GM12878 (cell line): ENCODE measurements at regions not wholly inside any gene's neighbourhood (a gene's known extent, or its start where the extent isn't known, plus 50 kb on each side); places are given as distances from the start of the nearest gene placed in this dataset.

ENCODE experiments used
- ATAC-seq: fragments of 200-7000 bp; cut with Tn5 transposase; 3 replicates; pipeline ENCODE4 v1.9.1; 2020; ENCODE audit warnings: mild to moderate bottlenecking, moderate library complexity
- BruUV-seq: library from RNA; stranded (reverse); fragments of 400-500 nt; replicated peaks from 2 replicates; lab custom pipeline; 2021; lab: Mats Ljungman, UMichigan
- CTCF ChIA-PET: fragments of 300-600 bp; sonication (Branson Sonifier 250); formaldehyde crosslinking; extraction: SDS; loops from one replicate; lab custom pipeline; 2021; ENCODE audit warnings: inconsistent platforms; lab: Yijun Ruan, JAX
- POLR2A ChIA-PET: fragments of 350-600 bp; formaldehyde crosslinking; extraction: SDS; loops from one replicate; lab custom pipeline; 2021; ENCODE audit warnings: inconsistent platforms; lab: Charles Lee
- RAD21 ChIA-PET: fragments of 300-600 bp; sonication (Branson Sonifier 250); formaldehyde crosslinking; loops from one replicate; lab custom pipeline; 2023; ENCODE audit warnings: antibody characterized with exemption; ENCODE audit not compliant: unreplicated experiment; lab: Charles Lee
- SMC1A ChIA-PET: fragments of 300-600 bp; sonication (Branson Sonifier 250); formaldehyde crosslinking; loops from one replicate; lab custom pipeline; 2023; ENCODE audit not compliant: unreplicated experiment, uncharacterized antibody; lab: Charles Lee
- DNase-seq: peaks from one replicate; pipeline ENCODE4 v3.0.0-alpha.2; 2011; ENCODE audit warnings: low read depth, low spot score
- FAIRE-seq: peaks from 3 replicates; lab custom pipeline; 2011; peaks lifted over from hg19 to GRCh38; lab: Jason Lieb, UNC
- H2AFZ ChIP-seq: 2 replicates; pipeline ENCODE4 v1.6.0; 2011; ENCODE audit warnings: low read depth, low read length, control low read depth; ENCODE audit not compliant: control insufficient read depth
- H3K27ac ChIP-seq: 2 replicates; pipeline ENCODE4 v1.5.1; 2011; ENCODE audit warnings: control low read depth; ENCODE audit not compliant: control insufficient read depth, insufficient read depth
- H3K27me3 ChIP-seq, 2 experiments: replicated peaks in 1 of 2; 2 replicates each; pipeline versions ENCODE4 v1.6.0 to v1.6.1; 2011; ENCODE audit warnings: low read length in 1 of 2; ENCODE audit not compliant: control insufficient read depth in 2 of 2, insufficient read depth in 2 of 2
- H3K36me3 ChIP-seq, 2 experiments: 2 replicates each; pipeline ENCODE4 v1.5.1; 2011; ENCODE audit warnings: low read length in 1 of 2; ENCODE audit not compliant: control insufficient read depth in 2 of 2, insufficient read depth in 2 of 2
- H3K4me1 ChIP-seq: 2 replicates; pipeline ENCODE4 v1.6.1; 2011; ENCODE audit warnings: mild to moderate bottlenecking, low read length, moderate library complexity, mixed read lengths; ENCODE audit not compliant: control insufficient read depth, insufficient read depth
- H3K4me2 ChIP-seq: 2 replicates; pipeline ENCODE4 v1.6.0; 2011; ENCODE audit warnings: control low read depth; ENCODE audit not compliant: control insufficient read depth, insufficient read depth
- H3K4me3 ChIP-seq: fragments of 200-600 bp; sonication (generic); 2 replicates; pipeline ENCODE4 v1.5.1; 2016
- H3K79me2 ChIP-seq: 2 replicates; pipeline ENCODE4 v1.6.0; 2011; ENCODE audit warnings: low read length; ENCODE audit not compliant: control insufficient read depth, insufficient read depth
- H3K9ac ChIP-seq: 2 replicates; pipeline ENCODE4 v1.8.0; 2011; ENCODE audit warnings: low read length, control low read depth, mixed read lengths; ENCODE audit not compliant: control insufficient read depth, insufficient read depth
- H3K9me3 ChIP-seq: replicated peaks from 3 replicates; pipeline ENCODE4 v1.5.1; 2011; ENCODE audit warnings: mild to moderate bottlenecking, low read length; ENCODE audit not compliant: control insufficient read depth, insufficient read depth
- H4K20me1 ChIP-seq: 2 replicates; pipeline ENCODE4 v1.6.0; 2011; ENCODE audit not compliant: control insufficient read depth, insufficient read depth
- ASH2L ChIP-seq: fragments of 300-600, 200-600 bp; sonication (generic); IDR thresholded peaks from 2 replicates; pipeline ENCODE4 v1.6.1; 2017; ENCODE audit warnings: low read depth, mild to moderate bottlenecking, borderline replicate concordance
- CHD4 ChIP-seq: fragments of 200-600 bp; sonication (generic); IDR thresholded peaks from 2 replicates; pipeline ENCODE4 v1.6.1; 2016; ENCODE audit warnings: mild to moderate bottlenecking
- ESRRA ChIP-seq: IDR thresholded peaks from 2 replicates; pipeline ENCODE4 v1.6.1; 2012; ENCODE audit warnings: mild to moderate bottlenecking, low read length, improper control_type of control experiment
- ETV6 ChIP-seq, 2 experiments: fragments of 450-650 bp in 1 of 2; IDR thresholded peaks in 1 of 2; conservative IDR thresholded peaks in 1 of 2; 2 replicates each; pipeline ENCODE4 v1.6.1; 2014; ENCODE audit warnings: antibody characterized with exemption in 1 of 2, borderline replicate concordance in 1 of 2, low read depth in 1 of 2, mild to moderate bottlenecking in 1 of 2, moderate library complexity in 1 of 2
- FOXM1 ChIP-seq: IDR thresholded peaks from 2 replicates; pipeline ENCODE4 v1.6.1; 2012; ENCODE audit warnings: low read depth, mild to moderate bottlenecking, inconsistent platforms, low read length, moderate library complexity
- GATAD2B ChIP-seq: fragments of 450-650 bp; conservative IDR thresholded peaks from 2 replicates; pipeline ENCODE4 v1.6.1; 2017; ENCODE audit warnings: low read depth, mild to moderate bottlenecking, moderate library complexity
- JUNB ChIP-seq: IDR thresholded peaks from 2 replicates; pipeline ENCODE4 v1.6.1; 2016; ENCODE audit warnings: antibody characterized with exemption, mild to moderate bottlenecking
- MTA2 ChIP-seq: fragments of 450-650 bp; IDR thresholded peaks from 2 replicates; pipeline ENCODE4 v1.6.1; 2016; ENCODE audit warnings: low read depth, mild to moderate bottlenecking, moderate library complexity
- NFYA ChIP-seq: IDR thresholded peaks from 2 replicates; pipeline ENCODE4 v1.6.1; 2011; ENCODE audit warnings: low read depth, mild to moderate bottlenecking, low read length, improper control_type of control experiment, borderline replicate concordance
- NFYB ChIP-seq: IDR thresholded peaks from 2 replicates; pipeline ENCODE4 v1.6.1; 2011; ENCODE audit warnings: low read depth, mild to moderate bottlenecking, low read length, improper control_type of control experiment, moderate library complexity; ENCODE audit not compliant: insufficient read depth
- RAD21 ChIP-seq: IDR thresholded peaks from 2 replicates; pipeline ENCODE4 v1.6.1; 2011; ENCODE audit warnings: mild to moderate bottlenecking, low read depth, low read length, moderate library complexity; ENCODE audit not compliant: insufficient read depth
- RAD51 ChIP-seq: fragments of 450-650 bp; IDR thresholded peaks from 2 replicates; pipeline ENCODE4 v1.6.1; 2016; ENCODE audit warnings: moderate library complexity, mild to moderate bottlenecking, inconsistent platforms
- SREBF2 ChIP-seq: IDR thresholded peaks from 2 replicates; pipeline ENCODE4 v1.6.1; 2012; ENCODE audit warnings: mild to moderate bottlenecking, low read length
- TCF3 ChIP-seq: IDR thresholded peaks from 2 replicates; pipeline ENCODE4 v1.6.1; 2012; ENCODE audit warnings: low read depth, mild to moderate bottlenecking, low read length, borderline replicate concordance; ENCODE audit not compliant: insufficient read depth
- WRNIP1 ChIP-seq: IDR thresholded peaks from 2 replicates; pipeline ENCODE4 v1.6.1; 2011; ENCODE audit warnings: low read depth, low read length, improper control_type of control experiment, borderline replicate concordance
- WGBS: methylation state at CpG from one replicate; pipeline ENCODE4 v1.1.6; 2016; ENCODE audit warnings: low lambda C conversion rate; ENCODE audit not compliant: insufficient replicate concordance, insufficient coverage; ENCODE audit errors: missing lambda C conversion rate; 5-methylcytosine and 5-hydroxymethylcytosine counted together
- in situ Hi-C: fragments of 300-500 bp; cut with MboI; formaldehyde crosslinking; loops from 9 replicates; pipeline ENCODE4 v1.14.3; 2018; ENCODE audit warnings: mixed read lengths
- intact Hi-C: fragments of 100-400 bp; cut with micrococcal nuclease; formaldehyde crosslinking; loops from one replicate; pipeline ENCODE4 v1.14.2; 2022; ENCODE audit not compliant: unreplicated experiment
- TF ChIP-seq, protein P1 (sequence below): IDR thresholded peaks from 2 replicates; pipeline ENCODE4 v1.6.1; 2012; ENCODE audit warnings: improper control_type of control experiment, low read depth, low read length; ENCODE audit not compliant: insufficient replicate concordance
- TF ChIP-seq, protein P2 (sequence below): fragments of 450-650 bp; IDR thresholded peaks from 2 replicates; pipeline ENCODE4 v1.6.1; 2017; ENCODE audit warnings: mild to moderate bottlenecking, low read depth, inconsistent platforms; ENCODE audit not compliant: poor library complexity, severe bottlenecking

DNA sequence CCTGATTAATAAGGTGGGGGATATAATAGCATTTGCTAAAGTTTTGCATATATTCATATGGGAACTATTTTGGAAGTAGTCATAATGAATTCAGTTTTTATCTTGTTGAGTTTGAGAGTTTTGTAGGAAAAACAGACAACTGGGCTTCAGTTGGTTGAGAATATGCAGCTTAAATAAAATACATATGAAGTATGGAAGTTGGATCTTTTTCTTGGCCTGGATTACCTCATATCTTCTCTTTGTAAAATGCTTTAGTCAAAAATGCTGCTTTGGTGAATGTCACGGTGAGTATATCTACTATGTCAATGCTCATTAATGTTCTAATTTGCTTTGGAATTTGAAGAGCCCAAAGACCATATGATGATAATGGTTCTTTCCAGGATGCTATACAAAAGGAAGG lies 552.2 kb upstream of the LMO3 start (continued):
- TF ChIP-seq RAD21 (no peak), JUNB (no peak), ETV6 (conservative IDR thresholded peaks at IDR 0.05 in 1 of 2, IDR thresholded peaks at IDR 0.05 in 1 of 2; ENCODE audit: borderline replicate concordance in 1 of 2, low read depth in 1 of 2) (no peak), MTA2 (no peak)

DNA sequence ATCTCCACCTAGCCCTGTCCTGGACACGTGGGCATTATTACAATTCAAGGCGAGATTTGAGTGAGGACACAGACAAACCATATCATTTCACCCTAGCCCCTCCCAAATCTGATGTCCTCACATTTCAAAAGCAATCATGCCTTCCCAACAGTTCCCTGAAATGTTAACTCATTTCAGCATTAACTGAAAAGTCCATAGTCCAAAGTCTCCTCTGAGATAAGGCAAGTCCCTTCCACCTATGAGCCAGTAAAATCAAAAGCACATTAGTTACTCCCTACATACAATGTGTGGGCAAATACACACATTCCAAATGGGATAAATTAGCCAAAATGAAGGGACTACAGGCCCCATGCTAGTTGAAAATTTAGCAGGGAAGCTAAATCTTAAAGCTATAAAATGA lies 546.0 kb upstream of the LMO3 start:
- in situ Hi-C loops = no loop called here
- Histone ChIP-seq H3K9me3 (no peaks in the 10 kb centered on the region), H3K4me2 (no peak overlapping the region), H3K27ac (no peak overlapping the region), H3K4me1 (no peaks in the 10 kb centered on the region), H3K4me3 (no peak overlapping the region), H3K36me3 (no peaks in the 10 kb centered on the region), H4K20me1 (no peaks in the 10 kb centered on the region), H3K79me2 (no peaks in the 10 kb centered on the region)
- intact Hi-C loops = no loop called here
- ChIA-PET CTCF (interaction anchor here (1.0 kb wide), 1 partner anchor 22 kb away, joined by 3 read pairs; no protein-coding TSS in a partner anchor), POLR2A (no interaction called here)
- TF ChIP-seq FOXM1 (no peak), WRNIP1 (no peak), NFYB (no peak), SREBF2 (no peak), JUNB (no peak), ESRRA (no peak), CHD4 (no peak), GATAD2B (no peak), MTA2 (no peak), NFYA (no peak), RAD51 (no peak), RAD21 (no peak), ASH2L (no peak), TCF3 (no peak)
- TF ChIP-seq, protein P1, sequence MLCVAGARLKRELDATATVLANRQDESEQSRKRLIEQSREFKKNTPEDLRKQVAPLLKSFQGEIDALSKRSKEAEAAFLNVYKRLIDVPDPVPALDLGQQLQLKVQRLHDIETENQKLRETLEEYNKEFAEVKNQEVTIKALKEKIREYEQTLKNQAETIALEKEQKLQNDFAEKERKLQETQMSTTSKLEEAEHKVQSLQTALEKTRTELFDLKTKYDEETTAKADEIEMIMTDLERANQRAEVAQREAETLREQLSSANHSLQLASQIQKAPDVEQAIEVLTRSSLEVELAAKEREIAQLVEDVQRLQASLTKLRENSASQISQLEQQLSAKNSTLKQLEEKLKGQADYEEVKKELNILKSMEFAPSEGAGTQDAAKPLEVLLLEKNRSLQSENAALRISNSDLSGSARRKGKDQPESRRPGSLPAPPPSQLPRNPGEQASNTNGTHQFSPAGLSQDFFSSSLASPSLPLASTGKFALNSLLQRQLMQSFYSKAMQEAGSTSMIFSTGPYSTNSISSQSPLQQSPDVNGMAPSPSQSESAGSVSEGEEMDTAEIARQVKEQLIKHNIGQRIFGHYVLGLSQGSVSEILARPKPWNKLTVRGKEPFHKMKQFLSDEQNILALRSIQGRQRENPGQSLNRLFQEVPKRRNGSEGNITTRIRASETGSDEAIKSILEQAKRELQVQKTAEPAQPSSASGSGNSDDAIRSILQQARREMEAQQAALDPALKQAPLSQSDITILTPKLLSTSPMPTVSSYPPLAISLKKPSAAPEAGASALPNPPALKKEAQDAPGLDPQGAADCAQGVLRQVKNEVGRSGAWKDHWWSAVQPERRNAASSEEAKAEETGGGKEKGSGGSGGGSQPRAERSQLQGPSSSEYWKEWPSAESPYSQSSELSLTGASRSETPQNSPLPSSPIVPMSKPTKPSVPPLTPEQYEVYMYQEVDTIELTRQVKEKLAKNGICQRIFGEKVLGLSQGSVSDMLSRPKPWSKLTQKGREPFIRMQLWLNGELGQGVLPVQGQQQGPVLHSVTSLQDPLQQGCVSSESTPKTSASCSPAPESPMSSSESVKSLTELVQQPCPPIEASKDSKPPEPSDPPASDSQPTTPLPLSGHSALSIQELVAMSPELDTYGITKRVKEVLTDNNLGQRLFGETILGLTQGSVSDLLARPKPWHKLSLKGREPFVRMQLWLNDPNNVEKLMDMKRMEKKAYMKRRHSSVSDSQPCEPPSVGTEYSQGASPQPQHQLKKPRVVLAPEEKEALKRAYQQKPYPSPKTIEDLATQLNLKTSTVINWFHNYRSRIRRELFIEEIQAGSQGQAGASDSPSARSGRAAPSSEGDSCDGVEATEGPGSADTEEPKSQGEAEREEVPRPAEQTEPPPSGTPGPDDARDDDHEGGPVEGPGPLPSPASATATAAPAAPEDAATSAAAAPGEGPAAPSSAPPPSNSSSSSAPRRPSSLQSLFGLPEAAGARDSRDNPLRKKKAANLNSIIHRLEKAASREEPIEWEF = no peak
- TF ChIP-seq, protein P2, sequence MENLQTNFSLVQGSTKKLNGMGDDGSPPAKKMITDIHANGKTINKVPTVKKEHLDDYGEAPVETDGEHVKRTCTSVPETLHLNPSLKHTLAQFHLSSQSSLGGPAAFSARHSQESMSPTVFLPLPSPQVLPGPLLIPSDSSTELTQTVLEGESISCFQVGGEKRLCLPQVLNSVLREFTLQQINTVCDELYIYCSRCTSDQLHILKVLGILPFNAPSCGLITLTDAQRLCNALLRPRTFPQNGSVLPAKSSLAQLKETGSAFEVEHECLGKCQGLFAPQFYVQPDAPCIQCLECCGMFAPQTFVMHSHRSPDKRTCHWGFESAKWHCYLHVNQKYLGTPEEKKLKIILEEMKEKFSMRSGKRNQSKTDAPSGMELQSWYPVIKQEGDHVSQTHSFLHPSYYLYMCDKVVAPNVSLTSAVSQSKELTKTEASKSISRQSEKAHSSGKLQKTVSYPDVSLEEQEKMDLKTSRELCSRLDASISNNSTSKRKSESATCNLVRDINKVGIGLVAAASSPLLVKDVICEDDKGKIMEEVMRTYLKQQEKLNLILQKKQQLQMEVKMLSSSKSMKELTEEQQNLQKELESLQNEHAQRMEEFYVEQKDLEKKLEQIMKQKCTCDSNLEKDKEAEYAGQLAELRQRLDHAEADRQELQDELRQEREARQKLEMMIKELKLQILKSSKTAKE = no peak
- TF ChIP-seq, all 136 proteins: peak for 0
- ATAC-seq = no peak
- BruUV-seq = no TSS peak
- 0% methylated on average over 2 of the region's 2 CpGs for WGBS
- DNase-seq = no peak
- Histone ChIP-seq H2AFZ (no peak overlapping the region), H3K9ac (no peak overlapping the region), H3K27me3 (no peaks in the 10 kb centered on the region)
- no peak for FAIRE-seq
- SMC1A ChIA-PET = interaction anchor here (1.3 kb wide), 1 partner anchor 9 kb away, joined by 3 read pairs; no protein-coding TSS in a partner anchor
- RAD21 ChIA-PET = no interaction called here
